Ammon's horn (tissue), 1 donor: ENCODE measurements at regions not wholly inside any gene's neighbourhood (a gene's known extent, or its start where the extent isn't known, plus 50 kb on each side); places are given as distances from the start of the nearest gene placed in this dataset.

Experiments
- DNase-seq: peaks from one replicate; pipeline ENCODE4 v3.0.0-alpha.2; 2016; ENCODE audit warnings: low spot score

- DNase-seq, result no peak
Measured at GRCh38 chr11:27858866-27859265, 158.6 kb upstream of the BDNF start.

GRCh38 chr11:27857588-27857987 lies 157.3 kb upstream of the BDNF start:
- no peak for DNase-seq

GRCh38 chr11:27857014-27857413 lies 156.8 kb upstream of the BDNF start:
- DNase-seq, result no peak

GRCh38 chr11:27848423-27848822 lies 148.2 kb upstream of the BDNF start:
- no peak for DNase-seq

- DNase-seq, result no peak
Measured at GRCh38 chr11:27847496-27847895, 147.2 kb upstream of the BDNF start.

- no peak for DNase-seq
Measured at GRCh38 chr11:27842290-27842689, 142.0 kb upstream of the BDNF start.

- no peak for DNase-seq
Measured at GRCh38 chr11:27841023-27841422, 140.8 kb upstream of the BDNF start.

GRCh38 chr11:27839226-27839913 lies 139.1 kb upstream of the BDNF start:
- DNase-seq, result no peak

GRCh38 chr11:27838674-27839073 lies 138.4 kb upstream of the BDNF start:
- DNase-seq, result no peak

- no peak for DNase-seq
Measured at GRCh38 chr11:27837895-27838563, 137.8 kb upstream of the BDNF start.

GRCh38 chr11:27830206-27830605 lies 130.0 kb upstream of the BDNF start:
- DNase-seq, result no peak

- no peak for DNase-seq
Measured at GRCh38 chr11:27820249-27820648, 120.0 kb upstream of the BDNF start.

GRCh38 chr11:27816197-27816596 lies 115.9 kb upstream of the BDNF start:
- no peak for DNase-seq

- no peak for DNase-seq
Measured at GRCh38 chr11:27812341-27812740, 112.1 kb upstream of the BDNF start.

GRCh38 chr11:27807596-27807995 lies 107.3 kb upstream of the BDNF start:
- DNase-seq, result no peak

GRCh38 chr11:27806122-27806521 lies 105.9 kb upstream of the BDNF start:
- DNase-seq, result no peak

GRCh38 chr11:27795955-27796861 lies 96.0 kb upstream of the BDNF start:
- DNase-seq, result no peak

GRCh38 chr11:27786864-27787263 lies 86.6 kb upstream of the BDNF start:
- no peak for DNase-seq

GRCh38 chr11:27786331-27786730 lies 86.1 kb upstream of the BDNF start:
- no peak for DNase-seq

- DNase-seq, result no peak
Measured at GRCh38 chr11:27783701-27784355, 83.6 kb upstream of the BDNF start.

GRCh38 chr11:27777033-27777432 lies 76.8 kb upstream of the BDNF start:
- no peak for DNase-seq

GRCh38 chr11:27773884-27774283 lies 73.6 kb upstream of the BDNF start:
- DNase-seq, result no peak
